NCI-H1436 treated with DMSO at 0.1 percent for 48 hours (cell line): ENCODE measurements at regions not wholly inside any gene's neighbourhood (a gene's known extent, or its start where the extent isn't known, plus 50 kb on each side); places are given as distances from the start of the nearest gene placed in this dataset.

ENCODE experiments used
- DNase-seq: peaks from one replicate; lab custom pipeline; 2025; lab: John Stamatoyannopoulos, UW

- no peak for DNase-seq
Observed at GRCh38 chr1:67615886-67616285, 69.1 kb upstream of the GADD45A start.

- no peak for DNase-seq
Observed at GRCh38 chr1:67616394-67616985, 68.5 kb upstream of the GADD45A start.

- no peak for DNase-seq
Observed at GRCh38 chr1:67618285-67619018, 66.5 kb upstream of the GADD45A start.

- DNase-seq, result no peak
Observed at GRCh38 chr1:67619080-67619479, 65.9 kb upstream of the GADD45A start.

GRCh38 chr1:67623906-67624305, 61.1 kb upstream of the GADD45A start:
- no peak for DNase-seq

GRCh38 chr1:67624680-67625079, 60.3 kb upstream of the GADD45A start:
- DNase-seq, result no peak

GRCh38 chr1:67626090-67626860, 58.7 kb upstream of the GADD45A start:
- no peak for DNase-seq

- no peak for DNase-seq
Observed at GRCh38 chr1:67626861-67627235, 58.2 kb upstream of the GADD45A start.

- no peak for DNase-seq
Observed at GRCh38 chr1:67627336-67627735, 57.7 kb upstream of the GADD45A start.

- DNase-seq, result no peak
Observed at GRCh38 chr1:67627906-67628305, 57.1 kb upstream of the GADD45A start.

- no peak for DNase-seq
Observed at GRCh38 chr1:67629370-67630075, 55.5 kb upstream of the GADD45A start.

- DNase-seq, result no peak
Observed at GRCh38 chr1:67630438-67631045, 54.5 kb upstream of the GADD45A start.

- DNase-seq, result no peak
Observed at GRCh38 chr1:67632356-67632755, 52.6 kb upstream of the GADD45A start.

- no peak for DNase-seq
Observed at GRCh38 chr1:67632811-67633655, 52.0 kb upstream of the GADD45A start.

GRCh38 chr1:67634396-67634935, 50.5 kb upstream of the GADD45A start:
- no peak for DNase-seq

GRCh38 chr1:67635055-67635809, 49.8 kb upstream of the GADD45A start:
- DNase-seq, result no peak
